CD4-positive, alpha-beta memory T cell (primary cell): ENCODE measurements at regions not wholly inside any gene's neighbourhood (a gene's known extent, or its start where the extent isn't known, plus 50 kb on each side); places are given as distances from the start of the nearest gene placed in this dataset.

Source experiments
- CTCF ChIA-PET: fragments of 350-600 bp; sonication (Branson Sonifier 250); formaldehyde crosslinking; loops from one replicate; lab custom pipeline; 2021; ENCODE audit warnings: inconsistent platforms; ENCODE audit not compliant: partially characterized antibody; lab: Charles Lee
- POLR2A ChIA-PET: fragments of 350-600 bp; sonication (Branson Sonifier 250); formaldehyde crosslinking; loops from one replicate; lab custom pipeline; 2021; ENCODE audit not compliant: partially characterized antibody; lab: Charles Lee
- DNase-seq, 5 donors: peaks; one replicate each; pipeline versions ENCODE4 v3.0.0 to v3.0.0-alpha.2; 2020 to 2022; ENCODE audit warnings: mixed read lengths in 1 of 5
- H3K27ac ChIP-seq: one replicate; pipeline ENCODE4 v1.7.0; 2013; ENCODE audit warnings: low read depth, low read length
- H3K27me3 ChIP-seq: 2 replicates; pipeline ENCODE4 v1.7.0; 2013; ENCODE audit warnings: mild to moderate bottlenecking, low read length, moderate library complexity; ENCODE audit not compliant: insufficient read depth
- H3K36me3 ChIP-seq: 2 replicates; pipeline ENCODE4 v1.7.0; 2013; ENCODE audit warnings: mild to moderate bottlenecking, low read length, moderate library complexity; ENCODE audit not compliant: insufficient read depth
- H3K4me1 ChIP-seq: 2 replicates; pipeline ENCODE4 v1.7.0; 2013; ENCODE audit warnings: mild to moderate bottlenecking, low read length, moderate library complexity; ENCODE audit not compliant: insufficient read depth
- H3K4me3 ChIP-seq, 2 donors: one replicate each; pipeline ENCODE4 v1.7.0; 2013; ENCODE audit warnings: low read length in 2 of 2, mild to moderate bottlenecking in 1 of 2
- H3K9me3 ChIP-seq, 2 donors: one replicate each; pipeline ENCODE4 v1.7.0; 2013; ENCODE audit warnings: low read length in 2 of 2, control low read depth in 1 of 2; ENCODE audit not compliant: control insufficient read depth in 1 of 2
- H3K27ac Mint-ChIP-seq, 7 donors: one replicate each; pipeline ENCODE4 v1.8.0; 2020 to 2021; ENCODE audit warnings: mixed read lengths in 7 of 7, mild to moderate bottlenecking in 6 of 7, inconsistent platforms in 3 of 7, moderate library complexity in 3 of 7
- H3K27me3 Mint-ChIP-seq, 2 donors: one replicate each; pipeline ENCODE4 v1.8.0; 2020 to 2021; ENCODE audit warnings: mixed read lengths in 2 of 2
- H3K36me3 Mint-ChIP-seq, 2 donors: one replicate each; pipeline ENCODE4 v1.8.0; 2020 to 2021; ENCODE audit warnings: mixed read lengths in 2 of 2, inconsistent platforms in 1 of 2, mild to moderate bottlenecking in 1 of 2
- H3K4me1 Mint-ChIP-seq, 4 donors: one replicate each; pipeline ENCODE4 v1.8.0; 2020 to 2021; ENCODE audit warnings: mixed read lengths in 4 of 4, mild to moderate bottlenecking in 1 of 4
- H3K4me3 Mint-ChIP-seq, 8 donors: one replicate each; pipeline ENCODE4 v1.8.0; 2020 to 2021; ENCODE audit warnings: mixed read lengths in 8 of 8, mild to moderate bottlenecking in 7 of 8, moderate library complexity in 6 of 8, inconsistent platforms in 3 of 8
- H3K9me3 Mint-ChIP-seq, 8 donors: one replicate each; pipeline ENCODE4 v1.8.0; 2020 to 2021; ENCODE audit warnings: mixed read lengths in 8 of 8, mild to moderate bottlenecking in 5 of 8, inconsistent platforms in 3 of 8, moderate library complexity in 1 of 8
- intact Hi-C: fragments of 100-400 bp; cut with micrococcal nuclease; formaldehyde crosslinking; loops from one replicate; pipeline ENCODE4 v1.15.1; 2023

- POLR2A ChIA-PET, result no interaction called here
- no peak overlapping the region for H3K27ac ChIP-seq
- H3K36me3 ChIP-seq, result no peaks in the 10 kb centered on the region
- no peaks in the 10 kb centered on the region for H3K36me3 Mint-ChIP-seq
- peaks cover 8 to 13% of the 10 kb centered on the region in 2 donors for H3K27me3 Mint-ChIP-seq
- no peaks in the 10 kb centered on the region for H3K27me3 ChIP-seq
- no peaks in the 10 kb centered on the region for H3K9me3 ChIP-seq
- H3K4me3 ChIP-seq, result no peak overlapping the region
- no peak for DNase-seq
- H3K4me3 Mint-ChIP-seq, result no peak overlapping the region
- H3K27ac Mint-ChIP-seq, result peak overlapping the region in 1 of 7 donors; percentile 68
- H3K4me1 Mint-ChIP-seq, result peaks cover 0 to 2% (median 0%) of the 10 kb centered on the region in 4 donors
- H3K4me1 ChIP-seq, result no peaks in the 10 kb centered on the region
- CTCF ChIA-PET, result interaction anchor here (1.2 to 9.2 kb wide), 5 partner anchors 365 to 1000 kb away, joined by 3 to 354 read pairs (median 25); no protein-coding TSS in a partner anchor
- no peaks in the 10 kb centered on the region for H3K9me3 Mint-ChIP-seq
- intact Hi-C loops, result no loop called here
Observed at GRCh38 chr13:26983543-26984320, 187.9 kb downstream of the USP12 start.

GRCh38 chr13:26980099-26981031, 191.2 kb downstream of the USP12 start:
- Histone ChIP-seq H3K27me3 (no peaks in the 10 kb centered on the region), H3K36me3 (no peaks in the 10 kb centered on the region), H3K9me3 (no peaks in the 10 kb centered on the region), H3K4me1 (no peaks in the 10 kb centered on the region), H3K4me3 (no peak overlapping the region), H3K27ac (no peak overlapping the region)
- POLR2A ChIA-PET, result no interaction called here
- Mint-ChIP-seq H3K4me1 (peaks cover 0 to 2% (median 0%) of the 10 kb centered on the region in 4 donors), H3K36me3 (no peaks in the 10 kb centered on the region), H3K4me3 (no peak overlapping the region), H3K27ac (no peak overlapping the region), H3K27me3 (peaks cover 10 to 19% of the 10 kb centered on the region in 2 donors), H3K9me3 (no peaks in the 10 kb centered on the region)
- CTCF ChIA-PET, result interaction anchor here (1.7 to 2.7 kb wide), 3 partner anchors 51 to 1004 kb away, joined by 4 to 15 read pairs (median 6); no protein-coding TSS in a partner anchor
- no peak for DNase-seq
- intact Hi-C loops, result no loop called here

GRCh38 chr13:26979334-26979733, 192.3 kb downstream of the USP12 start:
- H3K9me3 Mint-ChIP-seq, result no peaks in the 10 kb centered on the region
- H3K9me3 ChIP-seq, result no peaks in the 10 kb centered on the region
- H3K27me3 Mint-ChIP-seq, result peaks cover 10 to 17% of the 10 kb centered on the region in 2 donors
- H3K4me1 Mint-ChIP-seq, result no peaks in the 10 kb centered on the region
- H3K27ac Mint-ChIP-seq, result no peak overlapping the region
- H3K4me1 ChIP-seq, result no peaks in the 10 kb centered on the region
- intact Hi-C loops, result no loop called here
- no peak overlapping the region for H3K27ac ChIP-seq
- no peak for DNase-seq
- ChIA-PET CTCF (interaction anchor here (0.6 to 2.7 kb wide), 5 partner anchors 381 to 1200 kb away, joined by 3 to 15 read pairs (median 6); no protein-coding TSS in a partner anchor), POLR2A (no interaction called here)
- no peak overlapping the region for H3K4me3 Mint-ChIP-seq
- H3K27me3 ChIP-seq, result no peaks in the 10 kb centered on the region
- no peaks in the 10 kb centered on the region for H3K36me3 Mint-ChIP-seq
- H3K36me3 ChIP-seq, result no peaks in the 10 kb centered on the region
- H3K4me3 ChIP-seq, result no peak overlapping the region

GRCh38 chr13:26978081-26978860, 193.3 kb downstream of the USP12 start:
- no peak overlapping the region for H3K27ac Mint-ChIP-seq

GRCh38 chr13:26977541-26977940, 194.1 kb downstream of the USP12 start:
- H3K27me3 ChIP-seq, result no peaks in the 10 kb centered on the region
- Mint-ChIP-seq H3K9me3 (no peaks in the 10 kb centered on the region), H3K36me3 (no peaks in the 10 kb centered on the region), H3K4me3 (no peak overlapping the region), H3K27ac (no peak overlapping the region), H3K4me1 (peaks cover 0 to 4% (median 0%) of the 10 kb centered on the region in 4 donors), H3K27me3 (peaks cover 8 to 14% of the 10 kb centered on the region in 2 donors)
- peaks cover under 1% of the 10 kb centered on the region for H3K4me1 ChIP-seq
- DNase-seq, result no peak
- H3K36me3 ChIP-seq, result no peaks in the 10 kb centered on the region
- intact Hi-C loops, result no loop called here
- H3K27ac ChIP-seq, result no peak overlapping the region
- ChIA-PET POLR2A (no interaction called here), CTCF (interaction anchor here (2.1 kb wide), 1 partner anchor 8 kb away, joined by 10 read pairs; no protein-coding TSS in a partner anchor)
- no peak overlapping the region for H3K4me3 ChIP-seq
- H3K9me3 ChIP-seq, result no peaks in the 10 kb centered on the region

More at GRCh38 chr13:26978081-26978860, 193.3 kb downstream of the USP12 start:
- Histone ChIP-seq H3K27me3 (no peaks in the 10 kb centered on the region), H3K4me1 (no peaks in the 10 kb centered on the region), H3K27ac (no peak overlapping the region), H3K4me3 (no peak overlapping the region), H3K9me3 (no peaks in the 10 kb centered on the region), H3K36me3 (no peaks in the 10 kb centered on the region)
- intact Hi-C loops, result no loop called here
- POLR2A ChIA-PET, result no interaction called here
- H3K9me3 Mint-ChIP-seq, result no peaks in the 10 kb centered on the region
- peaks cover 0 to 1% (median 0%) of the 10 kb centered on the region in 4 donors for H3K4me1 Mint-ChIP-seq
- no peak overlapping the region for H3K4me3 Mint-ChIP-seq
- no peaks in the 10 kb centered on the region for H3K36me3 Mint-ChIP-seq
- CTCF ChIA-PET, result interaction anchor here (1.7 to 2.7 kb wide), 2 partner anchors 382 to 849 kb away, joined by 6 to 15 read pairs; no protein-coding TSS in a partner anchor
- peaks cover 8 to 16% of the 10 kb centered on the region in 2 donors for H3K27me3 Mint-ChIP-seq
- DNase-seq, result no peak

DNA sequence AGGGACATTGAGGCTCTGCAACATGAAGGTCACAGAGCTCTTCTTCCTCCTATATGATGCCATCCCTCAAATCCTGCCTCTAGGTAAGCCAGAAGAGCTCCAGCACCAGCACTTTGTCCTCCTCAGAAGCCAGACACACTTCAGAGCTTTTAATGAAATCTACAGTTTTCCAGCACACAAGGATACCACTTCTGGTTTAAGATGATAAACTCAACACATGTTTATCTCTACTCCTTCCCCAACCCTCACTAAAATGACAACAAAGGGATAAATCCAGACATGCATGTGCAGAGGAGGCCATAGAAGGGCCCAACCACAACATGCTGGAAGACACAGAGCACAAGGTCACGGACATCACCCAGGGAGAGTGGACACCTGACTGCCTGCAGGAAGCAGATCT, 195.3 kb downstream of the USP12 start:
- no peak overlapping the region for H3K27ac ChIP-seq
- no peak overlapping the region for H3K4me3 Mint-ChIP-seq

More for the DNA sequence above, 195.3 kb downstream of the USP12 start:
- no peaks in the 10 kb centered on the region for H3K27me3 ChIP-seq
- no peak overlapping the region for H3K4me3 ChIP-seq
- H3K27ac Mint-ChIP-seq, result peak overlapping the region in 1 of 7 donors; percentile 49
- no peaks in the 10 kb centered on the region for H3K36me3 ChIP-seq
- no peaks in the 10 kb centered on the region for H3K9me3 Mint-ChIP-seq
- intact Hi-C loops, result no loop called here
- CTCF ChIA-PET, result interaction anchor here (1.0 to 2.1 kb wide), 3 partner anchors 9 to 386 kb away, joined by 3 to 10 read pairs (median 5); no protein-coding TSS in a partner anchor
- no peaks in the 10 kb centered on the region for H3K36me3 Mint-ChIP-seq
- H3K4me1 Mint-ChIP-seq, result peaks cover 0 to 8% (median 6%) of the 10 kb centered on the region in 4 donors
- POLR2A ChIA-PET, result no interaction called here
- no peak for DNase-seq
- peaks cover 6 to 14% of the 10 kb centered on the region in 2 donors for H3K27me3 Mint-ChIP-seq
- peaks cover 3% of the 10 kb centered on the region for H3K4me1 ChIP-seq
- no peaks in the 10 kb centered on the region for H3K9me3 ChIP-seq
